ENCODE measurements at regions not wholly inside any gene's neighbourhood (a gene's known extent, or its start where the extent isn't known, plus 50 kb on each side); places are given as distances from the start of the nearest gene placed in this dataset.

DNA sequence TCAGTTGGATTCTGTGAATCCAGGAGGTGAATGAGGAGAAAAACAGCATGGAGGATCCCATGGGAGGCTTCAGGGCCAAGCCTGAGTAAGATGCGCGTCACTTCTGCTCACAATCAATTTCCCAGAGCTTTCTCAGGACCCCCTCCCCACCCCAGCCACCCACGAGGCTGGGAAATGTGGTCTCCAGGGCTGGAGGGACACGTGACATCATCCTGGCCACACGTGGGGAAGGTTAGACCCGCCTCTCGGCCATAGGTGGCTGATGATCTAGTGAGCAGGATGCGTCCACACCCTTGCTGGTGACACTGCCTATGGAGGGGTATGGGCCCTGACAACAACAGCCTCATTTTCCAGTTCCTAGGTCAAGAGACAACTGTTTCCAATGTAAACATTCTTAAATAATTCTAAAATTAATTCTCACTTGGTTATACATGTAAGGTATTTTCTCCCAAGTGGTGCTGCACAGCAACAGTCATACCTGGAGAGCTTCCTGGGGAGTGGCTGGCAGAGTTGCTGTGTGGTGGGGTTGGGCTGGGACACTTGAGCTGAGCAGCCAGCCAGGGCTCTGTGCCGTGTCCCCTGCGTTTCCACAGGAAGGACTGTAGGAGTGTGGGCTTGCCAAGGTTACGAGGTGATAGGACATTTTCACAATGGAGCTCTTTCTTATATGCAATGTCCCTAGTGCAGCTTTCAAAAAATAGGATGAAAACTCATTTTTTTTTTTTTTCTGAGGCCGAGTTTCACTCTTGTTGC, 153.1 kb downstream of the GADD45G start:
- TF ChIP-seq, protein P1, sequence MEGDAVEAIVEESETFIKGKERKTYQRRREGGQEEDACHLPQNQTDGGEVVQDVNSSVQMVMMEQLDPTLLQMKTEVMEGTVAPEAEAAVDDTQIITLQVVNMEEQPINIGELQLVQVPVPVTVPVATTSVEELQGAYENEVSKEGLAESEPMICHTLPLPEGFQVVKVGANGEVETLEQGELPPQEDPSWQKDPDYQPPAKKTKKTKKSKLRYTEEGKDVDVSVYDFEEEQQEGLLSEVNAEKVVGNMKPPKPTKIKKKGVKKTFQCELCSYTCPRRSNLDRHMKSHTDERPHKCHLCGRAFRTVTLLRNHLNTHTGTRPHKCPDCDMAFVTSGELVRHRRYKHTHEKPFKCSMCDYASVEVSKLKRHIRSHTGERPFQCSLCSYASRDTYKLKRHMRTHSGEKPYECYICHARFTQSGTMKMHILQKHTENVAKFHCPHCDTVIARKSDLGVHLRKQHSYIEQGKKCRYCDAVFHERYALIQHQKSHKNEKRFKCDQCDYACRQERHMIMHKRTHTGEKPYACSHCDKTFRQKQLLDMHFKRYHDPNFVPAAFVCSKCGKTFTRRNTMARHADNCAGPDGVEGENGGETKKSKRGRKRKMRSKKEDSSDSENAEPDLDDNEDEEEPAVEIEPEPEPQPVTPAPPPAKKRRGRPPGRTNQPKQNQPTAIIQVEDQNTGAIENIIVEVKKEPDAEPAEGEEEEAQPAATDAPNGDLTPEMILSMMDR (IDR thresholded peaks at IDR 0.05), result no peak
- TF ChIP-seq POLR2A (IDR thresholded peaks at IDR 0.05), result no peak

Measured in testis (tissue), 2 donors.